HG03175 (cell line): ENCODE measurements at regions not wholly inside any gene's neighbourhood (a gene's known extent, or its start where the extent isn't known, plus 50 kb on each side); places are given as distances from the start of the nearest gene placed in this dataset.
"Not testable (repeated sequence)": the region's sequence is repeated elsewhere in the genome, so short reads cannot be mapped to it uniquely, and the experiment has no call there.

Experiments
- ATAC-seq: cut with Tn5 transposase; IDR thresholded peaks from one replicate; pipeline ENCODE4 v1.9.1; 2021; ENCODE audit warnings: mild to moderate bottlenecking, moderate library complexity; ENCODE audit not compliant: unreplicated experiment

- no peak for ATAC-seq
Observed at GRCh38 chr2:193847130-193847529, 1652.4 kb upstream of the TMEFF2 start.

DNA sequence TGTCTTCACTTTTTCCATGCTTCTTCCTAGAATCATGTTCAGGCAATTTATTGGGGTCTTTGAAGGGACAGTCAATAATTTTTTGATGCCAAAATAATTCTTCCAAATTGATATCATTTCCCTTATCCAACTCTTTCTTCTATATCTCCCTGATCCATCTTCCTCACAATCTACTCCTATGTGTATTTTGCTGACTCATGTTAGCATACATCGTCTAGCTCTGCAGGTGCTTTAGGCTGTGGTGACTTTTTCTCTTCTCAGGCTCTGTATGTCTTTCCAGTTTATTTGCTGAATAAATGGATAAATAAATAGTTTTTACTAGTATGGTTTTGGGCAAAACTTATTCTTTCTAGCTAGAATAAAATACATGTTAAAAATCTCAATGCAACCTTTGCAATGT, 1650.9 kb upstream of the TMEFF2 start:
- ATAC-seq, result no peak

GRCh38 chr2:193843675-193844074, 1648.9 kb upstream of the TMEFF2 start:
- ATAC-seq, result no peak

GRCh38 chr2:193841384-193842150, 1646.8 kb upstream of the TMEFF2 start:
- ATAC-seq, result no peak

DNA sequence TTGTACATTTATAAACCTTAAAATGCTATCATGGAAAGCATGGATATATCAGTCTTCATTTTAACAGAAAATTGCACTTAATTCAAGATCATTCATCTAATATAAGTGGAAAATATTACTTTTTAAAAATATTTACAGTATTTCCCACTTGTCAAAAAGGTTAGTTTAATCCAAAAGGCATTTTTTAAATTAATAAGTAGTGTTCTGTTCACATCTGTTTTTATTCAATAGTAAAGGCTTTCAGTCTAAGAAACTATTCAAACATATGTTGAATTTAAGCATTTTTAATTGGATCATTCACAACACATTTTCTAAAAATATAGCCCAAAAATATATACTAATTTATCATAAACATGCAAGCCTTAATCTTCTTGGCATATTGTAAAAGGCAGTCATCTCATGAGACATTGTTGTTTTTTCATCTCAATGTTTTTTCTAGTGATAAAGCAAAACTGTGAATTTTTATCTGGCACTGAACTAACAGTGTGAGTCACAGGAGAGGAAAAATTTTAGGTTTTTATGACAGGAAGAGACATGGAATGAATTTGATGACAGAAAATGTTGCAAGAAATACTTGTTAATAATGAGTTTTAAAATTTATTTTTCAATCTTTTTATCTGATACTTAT, 1642.5 kb upstream of the TMEFF2 start:
- no peak for ATAC-seq

- not testable (repeated sequence) for ATAC-seq
Observed at GRCh38 chr2:193836424-193837006, 1641.8 kb upstream of the TMEFF2 start.

DNA sequence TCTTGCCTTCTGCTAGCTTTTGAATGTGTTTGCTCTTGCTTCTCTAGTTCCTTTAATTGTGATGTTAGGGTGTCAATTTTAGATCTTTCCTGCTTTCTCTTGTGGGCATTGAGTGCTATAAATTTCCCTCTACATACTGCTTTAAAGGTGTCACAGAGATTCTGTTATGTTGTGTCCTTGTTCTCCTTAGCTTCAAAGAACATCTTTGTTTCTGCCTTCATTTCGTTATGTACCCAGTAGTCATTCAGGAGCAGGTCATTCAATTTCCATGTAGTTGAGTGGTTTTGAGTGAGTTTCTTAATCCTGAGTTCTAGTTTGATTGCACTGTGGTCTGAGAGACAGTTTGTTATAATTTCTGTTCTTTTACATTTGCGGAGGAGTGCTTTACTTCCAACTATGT, 1639.2 kb upstream of the TMEFF2 start:
- ATAC-seq, result not testable (repeated sequence)

- ATAC-seq, result no peak
Observed at GRCh38 chr2:193824474-193824873, 1629.7 kb upstream of the TMEFF2 start.

DNA sequence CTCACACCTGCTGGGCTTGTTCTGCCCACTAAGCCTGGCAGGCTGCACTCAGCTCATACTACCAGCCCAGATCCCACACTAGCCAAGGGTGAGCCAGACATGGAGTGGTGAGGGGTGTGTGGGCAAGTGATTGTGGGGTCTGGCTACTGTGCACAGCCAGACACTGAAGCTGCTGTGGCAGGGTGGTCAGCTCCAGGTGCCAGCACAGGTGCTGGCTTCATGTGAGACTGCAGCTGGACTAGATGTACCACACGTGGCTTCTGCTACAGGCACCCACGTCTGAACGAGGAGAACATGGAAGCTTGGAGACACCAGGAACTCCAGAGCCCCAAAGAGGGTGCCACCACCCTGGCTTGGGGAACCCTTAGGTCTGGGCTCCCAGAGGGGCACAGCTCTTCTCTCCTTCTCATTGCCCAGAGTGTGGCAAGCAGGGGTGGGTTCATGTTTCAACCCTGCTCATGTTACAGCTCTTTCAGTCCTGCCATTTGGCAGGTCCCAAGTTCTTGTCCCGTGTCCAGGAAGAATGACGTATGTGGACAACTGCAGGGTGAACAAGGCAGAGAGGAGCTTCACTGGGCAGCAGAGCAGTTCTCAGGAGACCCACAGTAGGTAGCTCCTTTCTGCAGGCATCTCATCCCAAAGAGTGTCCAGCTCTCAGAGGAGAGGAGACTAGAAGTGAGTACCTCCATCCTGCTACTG, 1624.2 kb upstream of the TMEFF2 start:
- ATAC-seq, result no peak

DNA sequence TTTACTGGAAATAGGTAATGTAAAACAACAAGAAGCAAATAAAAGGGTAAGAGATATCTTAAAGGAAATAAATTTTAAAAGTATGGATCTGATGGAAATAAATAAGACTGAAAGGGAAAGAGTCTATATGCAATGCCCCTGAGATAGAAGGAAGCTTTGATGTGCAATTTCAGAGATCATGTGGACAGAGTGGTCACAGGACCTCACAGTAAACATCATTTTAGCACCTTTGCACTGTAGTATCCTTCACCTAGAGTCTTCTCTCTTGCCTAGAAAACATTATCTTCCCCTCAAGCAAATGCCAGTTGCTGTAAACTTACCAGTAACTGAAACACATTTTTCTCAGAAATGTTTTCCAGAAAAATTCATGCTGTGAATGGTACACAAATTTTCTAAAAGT, 1621.3 kb upstream of the TMEFF2 start:
- ATAC-seq, result no peak

GRCh38 chr2:193810533-193810932, 1615.8 kb upstream of the TMEFF2 start:
- ATAC-seq, result no peak

DNA sequence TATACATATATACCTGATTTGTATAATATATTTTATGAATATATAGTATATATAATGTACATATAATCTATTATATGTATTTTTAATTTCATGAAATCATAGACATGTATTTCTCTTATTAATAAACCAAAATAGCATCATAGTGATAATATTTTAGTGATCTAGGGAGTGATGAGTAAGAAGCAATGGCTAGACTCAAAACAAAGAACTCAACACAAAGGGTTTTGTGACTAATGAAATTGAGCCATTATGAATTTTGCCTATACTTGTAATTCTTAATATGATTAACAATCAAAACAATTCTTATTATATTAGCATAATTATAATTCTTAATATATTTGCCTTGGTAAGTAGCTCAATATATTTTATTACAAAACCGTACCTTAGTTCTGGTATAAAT, 1614.1 kb upstream of the TMEFF2 start:
- no peak for ATAC-seq

DNA sequence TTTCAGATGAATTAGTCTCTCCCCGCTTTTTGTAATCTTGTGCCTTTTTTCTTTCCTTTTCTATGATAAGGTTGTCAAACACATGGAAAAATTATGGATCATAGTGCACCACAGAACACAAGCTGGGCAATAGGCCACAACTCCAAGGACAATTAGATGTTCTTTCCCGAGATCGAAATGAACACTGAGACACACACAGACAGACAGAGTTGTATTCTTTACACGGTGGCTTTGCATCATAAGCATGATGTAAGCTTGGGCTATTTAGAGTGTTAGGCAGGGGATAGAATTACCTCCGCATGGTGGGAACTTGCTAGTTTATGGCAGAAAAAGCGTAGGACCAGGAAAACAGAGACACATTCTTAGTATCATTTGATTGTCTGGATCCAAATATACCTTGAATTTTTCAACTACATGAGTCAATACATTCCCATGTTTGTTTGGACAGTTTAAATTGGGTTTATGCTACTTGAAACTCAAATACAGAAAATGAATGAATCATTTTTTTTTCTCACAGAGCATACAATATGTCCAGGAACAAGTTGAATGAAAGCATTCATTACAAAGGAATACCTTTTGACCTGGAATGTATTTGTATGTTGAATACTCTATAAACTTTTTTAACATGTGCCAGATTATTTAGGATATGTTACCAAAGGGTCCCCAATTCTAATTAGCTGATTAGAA, 1611.5 kb upstream of the TMEFF2 start:
- ATAC-seq, result no peak

- ATAC-seq, result no peak
Observed at GRCh38 chr2:193796847-193797246, 1602.1 kb upstream of the TMEFF2 start.

GRCh38 chr2:193793914-193794313, 1599.2 kb upstream of the TMEFF2 start:
- no peak for ATAC-seq

- no peak for ATAC-seq
Observed at GRCh38 chr2:193783681-193784080, 1588.9 kb upstream of the TMEFF2 start.

GRCh38 chr2:193778293-193778692, 1583.6 kb upstream of the TMEFF2 start:
- ATAC-seq, result no peak

DNA sequence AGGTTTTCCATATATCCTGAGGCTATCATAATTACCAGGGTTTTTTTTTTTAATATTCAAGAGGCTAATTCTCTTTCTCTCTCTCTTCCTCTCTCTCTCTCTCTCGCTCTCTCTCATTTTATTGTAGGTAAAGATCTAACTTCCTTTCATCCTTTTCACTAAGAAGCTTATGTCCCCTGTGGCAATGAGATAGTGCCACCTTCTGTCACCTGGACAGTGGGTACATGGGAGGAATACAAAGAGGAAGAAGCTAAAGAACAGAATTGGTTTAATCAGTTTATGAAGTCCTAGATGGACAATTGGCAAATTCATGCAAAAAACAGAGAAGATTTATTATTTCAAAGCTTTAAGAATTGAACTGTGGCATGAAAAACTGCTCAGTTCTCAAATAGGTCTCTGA, 1582.3 kb upstream of the TMEFF2 start:
- no peak for ATAC-seq

GRCh38 chr2:193774166-193774565, 1579.4 kb upstream of the TMEFF2 start:
- ATAC-seq, result no peak

DNA sequence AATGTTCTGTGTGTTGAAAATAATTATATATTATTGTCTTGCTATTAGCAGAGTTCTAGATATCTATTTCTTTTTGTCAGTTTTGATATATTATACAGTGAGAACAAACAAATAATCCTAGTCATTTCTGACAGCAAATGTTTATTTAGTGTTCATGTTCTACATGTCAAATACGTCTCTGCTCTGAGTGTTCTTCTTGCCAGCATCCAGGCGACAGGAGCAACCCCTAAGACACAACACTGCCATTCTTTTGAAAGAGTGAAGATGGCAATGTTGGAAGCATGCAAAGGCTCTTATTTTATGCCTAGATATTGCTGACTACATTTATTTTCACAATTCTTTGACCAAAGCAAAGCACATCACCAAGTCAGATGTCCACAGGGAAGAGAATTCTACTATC, 1556.6 kb upstream of the TMEFF2 start:
- ATAC-seq, result no peak

- no peak for ATAC-seq
Observed at GRCh38 chr2:193749485-193749884, 1554.8 kb upstream of the TMEFF2 start.
